Keratinocyte (primary cell): ENCODE measurements at regions not wholly inside any gene's neighbourhood (a gene's known extent, or its start where the extent isn't known, plus 50 kb on each side); places are given as distances from the start of the nearest gene placed in this dataset.
A peak's percentile ranks its signal among the peaks of the same experiment; 100 is the strongest.

Experiments
- DNase-seq: peaks from one replicate; pipeline ENCODE4 v3.0.0-alpha.2; 2011; ENCODE audit warnings: low read depth, missing footprints, low spot score
- FAIRE-seq: peaks from 2 replicates; lab custom pipeline; 2011; peaks lifted over from hg19 to GRCh38; lab: Jason Lieb, UNC
- H2AFZ ChIP-seq: 2 replicates; pipeline ENCODE4 v1.6.0; 2012; ENCODE audit warnings: low read length, control low read depth, inconsistent platforms; ENCODE audit not compliant: control insufficient read depth
- H3K27ac ChIP-seq: 2 replicates; pipeline ENCODE4 v1.5.1; 2011; ENCODE audit warnings: low read length; ENCODE audit not compliant: control insufficient read depth, insufficient read depth
- H3K27me3 ChIP-seq: 3 replicates; pipeline ENCODE4 v1.6.0; 2011; ENCODE audit warnings: low read length; ENCODE audit not compliant: control insufficient read depth, insufficient read depth; ENCODE audit errors: extremely low read depth
- H3K36me3 ChIP-seq, 2 experiments: 2 replicates in 1 of 2; 3 replicates in 1 of 2; pipeline ENCODE4 v1.5.1; 2011; ENCODE audit warnings: low read length in 2 of 2, mild to moderate bottlenecking in 1 of 2; ENCODE audit not compliant: control insufficient read depth in 2 of 2, insufficient read depth in 2 of 2; ENCODE audit errors: extremely low read depth in 1 of 2
- H3K4me1 ChIP-seq: 3 replicates; pipeline ENCODE4 v1.5.1; 2011; ENCODE audit warnings: low read length; ENCODE audit not compliant: control insufficient read depth, insufficient read depth; ENCODE audit errors: extremely low read depth
- H3K4me2 ChIP-seq: 3 replicates; pipeline ENCODE4 v1.6.0; 2011; ENCODE audit warnings: low read depth, low read length; ENCODE audit not compliant: control insufficient read depth, insufficient read depth; ENCODE audit errors: extremely low read depth
- H3K4me3 ChIP-seq, 3 experiments: fragments of 200-600 bp in 1 of 3; sonication (generic) in 1 of 3; 2 replicates in 2 of 3; 3 replicates in 1 of 3; pipeline ENCODE4 v1.5.1; 2011 to 2016; ENCODE audit warnings: low read length in 3 of 3, mild to moderate bottlenecking in 3 of 3, control low read depth in 2 of 3, inconsistent platforms in 1 of 3, low read depth in 1 of 3, mixed read lengths in 1 of 3, mixed run types in 1 of 3, moderate library complexity in 1 of 3; ENCODE audit not compliant: control insufficient read depth in 2 of 3, insufficient read depth in 2 of 3; ENCODE audit errors: extremely low read depth in 1 of 3
- H3K79me2 ChIP-seq: 2 replicates; pipeline ENCODE4 v1.6.0; 2012; ENCODE audit warnings: low read length; ENCODE audit not compliant: control insufficient read depth, insufficient read depth
- H3K9ac ChIP-seq: 3 replicates; pipeline ENCODE4 v1.6.0; 2011; ENCODE audit warnings: low read length; ENCODE audit not compliant: control insufficient read depth, insufficient read depth; ENCODE audit errors: extremely low read depth
- H3K9me1 ChIP-seq: 3 replicates; pipeline ENCODE4 v1.6.0; 2011; ENCODE audit warnings: low read length; ENCODE audit not compliant: control insufficient read depth, insufficient read depth; ENCODE audit errors: extremely low read depth
- H3K9me3 ChIP-seq: 2 replicates; pipeline ENCODE4 v1.5.1; 2012; ENCODE audit warnings: low read depth, low read length; ENCODE audit not compliant: control insufficient read depth
- H4K20me1 ChIP-seq: 3 replicates; pipeline ENCODE4 v1.6.0; 2011; ENCODE audit warnings: low read length; ENCODE audit not compliant: control insufficient read depth, insufficient read depth; ENCODE audit errors: extremely low read depth
- CTCF ChIP-seq, 3 experiments: IDR thresholded peaks in 1 of 3; conservative IDR thresholded peaks in 1 of 3; optimal IDR thresholded peaks in 1 of 3; 2 replicates in 2 of 3; 3 replicates in 1 of 3; pipeline versions ENCODE3 to v1.5.1; 2011; ENCODE audit warnings: low read length in 3 of 3, mild to moderate bottlenecking in 3 of 3, moderate library complexity in 2 of 3, control low read depth in 1 of 3, inconsistent platforms in 1 of 3; ENCODE audit not compliant: insufficient read depth in 2 of 3; ENCODE audit errors: extremely low read depth in 1 of 3
- EZH2 ChIP-seq: IDR thresholded peaks from one replicate; pipeline ENCODE4 v1.6.1; 2012; ENCODE audit warnings: inconsistent platforms, mild to moderate bottlenecking, low read length, moderate library complexity
- dilution Hi-C: fragments of 300-500 bp; cut with MboI; formaldehyde crosslinking; loops from one replicate; pipeline ENCODE4 v1.7.0; 2020; ENCODE audit warnings: low sequenced_read_pairs; ENCODE audit not compliant: extremely low pct_ligation_motif_present

- Histone ChIP-seq H3K36me3 (no peaks in the 10 kb centered on the region), H2AFZ (no peak overlapping the region), H3K27ac (no peak overlapping the region), H3K79me2 (no peaks in the 10 kb centered on the region), H3K4me3 (no peak overlapping the region), H3K9me3 (no peaks in the 10 kb centered on the region), H4K20me1 (no peaks in the 10 kb centered on the region), H3K9ac (no peak overlapping the region), H3K9me1 (no peaks in the 10 kb centered on the region), H3K27me3 (peaks cover 8% of the 10 kb centered on the region), H3K4me2 (no peak overlapping the region), H3K4me1 (peaks cover 8% of the 10 kb centered on the region)
- dilution Hi-C loops: no loop called here
- FAIRE-seq: no peak
- DNase-seq: no peak
- TF ChIP-seq CTCF (optimal IDR thresholded peaks at IDR 0.05 in 1 of 3, IDR thresholded peaks at IDR 0.05 in 1 of 3, conservative IDR thresholded peaks at IDR 0.05 in 1 of 3; ENCODE audit: extremely low read depth in 1 of 3, insufficient read depth in 2 of 3, low read length in 3 of 3) (peak in 2 of 3 experiments; percentile 8 to 9), EZH2 (no peak)
These were observed 178.6 kb downstream of the FGF18 start for GRCh38 chr5:171597946-171598640.

- TF ChIP-seq CTCF (optimal IDR thresholded peaks at IDR 0.05 in 1 of 3, IDR thresholded peaks at IDR 0.05 in 1 of 3, conservative IDR thresholded peaks at IDR 0.05 in 1 of 3; ENCODE audit: extremely low read depth in 1 of 3, insufficient read depth in 2 of 3, low read length in 3 of 3) (no peak), EZH2 (no peak)
- dilution Hi-C loops: no loop called here
- Histone ChIP-seq H3K27me3 (peaks cover 8% of the 10 kb centered on the region), H3K79me2 (no peaks in the 10 kb centered on the region), H3K9me1 (no peaks in the 10 kb centered on the region), H3K4me1 (peaks cover 8% of the 10 kb centered on the region), H2AFZ (no peak overlapping the region), H3K36me3 (no peaks in the 10 kb centered on the region), H3K4me2 (no peak overlapping the region), H3K27ac (no peak overlapping the region), H4K20me1 (no peaks in the 10 kb centered on the region), H3K9me3 (no peaks in the 10 kb centered on the region), H3K4me3 (no peak overlapping the region), H3K9ac (no peak overlapping the region)
- DNase-seq (no peak), FAIRE-seq (no peak)
These were observed 179.2 kb downstream of the FGF18 start for GRCh38 chr5:171598641-171599152.
